Ovary (tissue), 3 donors: ENCODE measurements at regions not wholly inside any gene's neighbourhood (a gene's known extent, or its start where the extent isn't known, plus 50 kb on each side); places are given as distances from the start of the nearest gene placed in this dataset.

Experiments used
- POLR2A ChIP-seq: fragments of 450-650 bp; IDR thresholded peaks from one replicate; pipeline ENCODE4 v1.6.1; 2017; ENCODE audit warnings: antibody characterized with exemption, mild to moderate bottlenecking, moderate library complexity
- TF ChIP-seq, protein P1 (sequence below), 3 donors: fragments of 450-650 bp in 2 of 3; fragments of 200-600 bp in 1 of 3; IDR thresholded peaks; one replicate each; pipeline versions ENCODE4 v1.5.1 to v1.8.0; 2016 to 2022; ENCODE audit warnings: antibody characterized with exemption in 3 of 3, mild to moderate bottlenecking in 1 of 3
- donor health status: DM: no; HTN: no; CAD: no.

DNA sequence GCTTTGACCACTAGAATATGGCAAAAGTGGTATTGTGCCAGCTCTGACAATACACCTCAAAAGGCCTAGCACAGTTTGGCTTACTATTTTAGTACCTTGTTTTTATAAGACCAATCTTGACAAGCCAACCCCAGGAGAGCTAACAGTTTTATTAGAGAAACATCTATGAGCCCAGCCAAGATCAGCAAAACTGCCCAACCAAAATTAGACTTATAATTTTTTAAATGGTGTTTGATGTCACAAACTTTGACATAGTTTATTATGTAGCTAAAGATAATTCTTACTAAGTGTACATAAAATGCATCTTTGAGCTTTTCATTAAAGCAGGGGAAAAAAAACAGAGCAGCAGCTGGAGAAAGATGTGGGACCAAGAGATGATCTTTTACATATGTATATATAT is 537.5 kb downstream of the ZPLD1 start:
- TF ChIP-seq, protein P1, sequence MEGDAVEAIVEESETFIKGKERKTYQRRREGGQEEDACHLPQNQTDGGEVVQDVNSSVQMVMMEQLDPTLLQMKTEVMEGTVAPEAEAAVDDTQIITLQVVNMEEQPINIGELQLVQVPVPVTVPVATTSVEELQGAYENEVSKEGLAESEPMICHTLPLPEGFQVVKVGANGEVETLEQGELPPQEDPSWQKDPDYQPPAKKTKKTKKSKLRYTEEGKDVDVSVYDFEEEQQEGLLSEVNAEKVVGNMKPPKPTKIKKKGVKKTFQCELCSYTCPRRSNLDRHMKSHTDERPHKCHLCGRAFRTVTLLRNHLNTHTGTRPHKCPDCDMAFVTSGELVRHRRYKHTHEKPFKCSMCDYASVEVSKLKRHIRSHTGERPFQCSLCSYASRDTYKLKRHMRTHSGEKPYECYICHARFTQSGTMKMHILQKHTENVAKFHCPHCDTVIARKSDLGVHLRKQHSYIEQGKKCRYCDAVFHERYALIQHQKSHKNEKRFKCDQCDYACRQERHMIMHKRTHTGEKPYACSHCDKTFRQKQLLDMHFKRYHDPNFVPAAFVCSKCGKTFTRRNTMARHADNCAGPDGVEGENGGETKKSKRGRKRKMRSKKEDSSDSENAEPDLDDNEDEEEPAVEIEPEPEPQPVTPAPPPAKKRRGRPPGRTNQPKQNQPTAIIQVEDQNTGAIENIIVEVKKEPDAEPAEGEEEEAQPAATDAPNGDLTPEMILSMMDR (IDR thresholded peaks at IDR 0.05): no peak
- no peak for TF ChIP-seq POLR2A
